GM19193 (cell line): ENCODE measurements at regions not wholly inside any gene's neighbourhood (a gene's known extent, or its start where the extent isn't known, plus 50 kb on each side); places are given as distances from the start of the nearest gene placed in this dataset.

Source experiments
- POLR2A ChIP-seq: IDR thresholded peaks from 4 replicates; pipeline ENCODE4 v1.6.1; 2011; ENCODE audit not compliant: insufficient read depth, insufficient read length; ENCODE audit errors: extremely low read depth

DNA sequence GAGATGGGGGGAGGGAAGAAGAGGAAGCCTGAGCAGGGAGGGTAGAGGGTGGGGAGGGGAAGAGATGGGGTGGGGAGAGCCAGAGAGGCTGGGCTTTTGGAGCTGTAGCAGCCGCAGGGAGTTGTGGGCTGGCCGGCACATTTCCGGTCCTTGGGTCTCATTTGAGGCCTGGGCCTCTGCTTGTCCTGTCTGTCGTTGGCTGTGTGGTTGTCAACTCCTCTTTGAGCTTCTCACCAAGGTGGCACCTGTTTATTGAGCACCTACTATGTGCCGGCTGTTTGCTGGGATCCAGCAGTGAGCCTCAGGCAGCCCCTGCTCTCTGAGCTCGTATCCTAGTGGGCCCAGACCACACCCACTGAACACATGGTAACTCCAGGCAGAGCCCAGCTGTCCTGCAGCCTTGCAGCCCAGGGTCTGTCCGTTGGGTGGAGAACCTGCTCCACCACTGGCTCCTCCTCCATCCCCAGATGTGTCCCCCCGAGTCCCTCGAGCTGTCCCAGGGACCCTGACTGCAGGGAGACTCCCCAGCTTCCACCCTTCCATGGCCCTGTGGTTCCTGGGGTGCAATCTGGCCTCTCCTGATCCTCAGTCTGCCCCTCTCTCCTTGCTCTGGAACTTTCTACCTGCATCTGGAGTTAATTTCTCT is 164.9 kb downstream of the IRF8 start:
- TF ChIP-seq POLR2A: no peak

- no peak for TF ChIP-seq POLR2A
These were observed 165.7 kb downstream of the IRF8 start for GRCh38 chr16:86064431-86065250.

DNA sequence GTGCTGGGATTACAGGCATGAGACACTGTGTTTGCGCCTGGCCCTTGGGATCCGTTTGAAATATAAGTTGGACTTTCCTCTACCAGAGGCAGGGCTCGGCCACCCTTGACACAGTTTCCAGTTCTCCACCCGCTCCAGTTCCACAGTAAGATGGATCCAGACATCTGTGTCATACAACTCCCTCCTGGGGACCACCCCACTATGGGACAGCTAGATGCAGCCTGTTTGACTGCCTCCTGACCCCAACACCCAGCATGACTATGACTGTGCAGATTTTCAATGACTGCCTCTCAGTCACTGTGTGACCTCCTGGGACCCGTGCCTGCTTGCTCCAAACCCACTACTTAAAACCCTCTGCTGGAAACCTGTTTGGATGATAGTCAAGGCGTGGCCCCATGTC is 166.7 kb downstream of the IRF8 start:
- no peak for TF ChIP-seq POLR2A

GRCh38 chr16:86066811-86067210 is 167.8 kb downstream of the IRF8 start:
- TF ChIP-seq POLR2A: no peak

DNA sequence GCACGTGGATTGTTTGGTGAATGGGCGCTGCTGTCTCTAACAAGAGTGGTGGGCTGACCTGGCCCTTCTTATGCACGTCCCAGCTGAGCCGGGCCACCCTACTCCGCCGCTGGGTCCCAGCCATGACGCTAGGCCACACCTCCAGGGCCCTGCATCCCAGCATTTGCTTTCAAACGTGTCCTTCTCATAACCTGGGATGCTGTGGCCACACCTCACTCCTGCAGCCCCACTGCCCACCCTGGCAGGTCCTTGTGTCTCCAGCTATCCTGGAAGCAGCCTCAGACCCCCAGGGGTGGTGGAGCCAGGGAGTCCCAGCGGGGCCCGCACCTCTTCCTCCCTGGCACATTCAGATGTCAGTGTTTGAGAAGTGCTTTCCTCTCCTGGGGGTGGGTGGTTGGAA is 168.6 kb downstream of the IRF8 start:
- no peak for TF ChIP-seq POLR2A

- no peak for TF ChIP-seq POLR2A
These were observed 169.0 kb downstream of the IRF8 start for GRCh38 chr16:86067936-86068335.

DNA sequence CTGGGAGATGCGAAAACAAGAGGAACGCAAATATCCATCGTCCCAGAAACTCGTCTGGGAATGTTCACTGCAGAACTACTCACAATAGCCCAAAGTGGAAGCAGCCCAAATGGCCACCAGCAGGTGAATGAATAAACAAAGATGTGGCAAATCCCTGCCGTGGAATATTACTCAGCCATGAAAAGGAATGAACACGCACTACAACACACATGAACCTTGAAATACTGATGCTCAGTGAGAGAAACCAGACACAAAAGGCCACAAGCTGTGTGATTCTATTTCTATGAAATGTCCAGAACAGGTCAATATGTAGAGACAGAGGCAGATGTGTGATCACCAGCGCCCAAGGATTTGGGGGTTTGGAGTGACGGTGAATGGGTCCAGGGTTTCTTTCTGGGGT is 169.8 kb downstream of the IRF8 start:
- no peak for TF ChIP-seq POLR2A

GRCh38 chr16:86069736-86070298 is 170.9 kb downstream of the IRF8 start:
- no peak for TF ChIP-seq POLR2A

DNA sequence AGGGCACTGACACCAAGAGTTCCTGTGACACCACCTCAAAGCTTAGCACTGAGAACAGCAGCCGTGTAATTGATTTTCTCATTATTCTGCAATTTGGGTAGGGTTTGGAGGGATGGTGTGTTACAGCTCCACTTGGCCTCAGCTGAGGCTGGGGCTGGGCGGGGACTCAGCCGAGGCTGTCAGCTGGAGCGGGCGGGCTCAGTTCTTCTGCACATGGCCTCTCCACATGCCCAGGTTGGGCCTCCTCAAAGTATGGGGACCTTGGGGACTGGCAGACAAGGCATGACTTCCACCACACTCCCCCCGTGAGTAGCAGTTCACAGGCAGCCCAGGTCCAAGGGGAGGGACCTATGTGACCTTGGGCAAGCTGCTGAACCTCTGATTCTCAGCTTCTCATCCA is 171.5 kb downstream of the IRF8 start:
- no peak for TF ChIP-seq POLR2A

- no peak for TF ChIP-seq POLR2A
These were observed 172.0 kb downstream of the IRF8 start for GRCh38 chr16:86070971-86071370.

DNA sequence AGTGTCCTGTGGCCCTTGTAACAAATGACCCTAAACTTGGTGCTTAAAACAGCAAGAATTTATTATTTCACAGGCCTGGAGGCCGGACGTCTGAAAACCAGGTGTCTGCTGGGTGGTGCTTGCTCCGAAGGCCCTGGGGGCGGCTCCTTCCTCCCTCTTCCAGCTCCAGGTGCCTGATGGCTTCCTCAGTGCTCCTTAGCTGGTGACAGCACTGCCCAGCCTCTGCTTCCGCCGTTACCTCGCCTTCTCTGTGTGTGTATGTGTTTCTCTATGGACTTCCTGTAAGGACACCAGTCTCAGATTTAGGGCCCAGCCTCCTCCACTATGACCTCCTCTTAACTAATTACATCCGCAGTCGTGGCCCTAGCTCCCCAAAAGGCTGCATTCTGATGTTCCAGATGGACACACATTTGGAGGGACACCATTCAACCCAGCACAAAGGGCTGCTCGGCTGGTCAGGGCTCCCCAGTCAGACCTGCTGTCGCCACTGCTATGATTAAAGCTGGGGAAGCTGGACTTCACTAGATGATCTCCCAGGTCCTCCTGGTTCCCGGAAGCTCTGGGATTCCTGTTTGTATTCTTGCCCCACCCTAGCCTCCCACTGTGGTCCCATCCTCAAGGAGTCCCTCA is 172.8 kb downstream of the IRF8 start:
- no peak for TF ChIP-seq POLR2A

- TF ChIP-seq POLR2A: no peak
These were observed 173.6 kb downstream of the IRF8 start for GRCh38 chr16:86072328-86073102.

DNA sequence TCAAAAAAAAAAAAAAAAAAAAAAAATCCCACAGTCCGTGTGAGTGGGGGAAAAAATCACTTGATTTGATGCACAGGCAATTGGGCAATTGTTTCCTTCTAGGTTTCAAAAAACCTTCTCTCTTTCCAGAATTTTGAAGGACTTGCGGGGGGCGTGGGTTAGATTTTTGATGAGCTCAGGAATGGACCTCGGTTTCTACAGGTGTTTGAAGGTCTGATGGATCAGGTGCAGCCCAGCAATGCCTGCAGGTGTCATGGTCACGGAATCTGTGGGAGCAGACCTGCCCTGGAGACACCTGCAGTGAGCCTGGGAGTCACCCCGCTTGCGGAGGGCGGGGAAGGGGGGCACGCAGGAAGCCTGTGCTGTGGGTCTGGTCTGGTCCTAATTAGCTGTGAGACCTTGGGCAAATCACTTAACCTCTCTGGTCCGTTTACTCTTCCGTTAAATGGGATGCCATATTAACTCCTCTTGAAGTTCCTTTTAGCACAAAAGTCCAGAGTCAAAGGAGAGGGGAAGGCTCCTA is 174.2 kb downstream of the IRF8 start:
- no peak for TF ChIP-seq POLR2A

- no peak for TF ChIP-seq POLR2A
These were observed 175.0 kb downstream of the IRF8 start for GRCh38 chr16:86073763-86074493.
